IMR-90 (cell line): ENCODE measurements at regions not wholly inside any gene's neighbourhood (a gene's known extent, or its start where the extent isn't known, plus 50 kb on each side); places are given as distances from the start of the nearest gene placed in this dataset.

Experiments used
- ATAC-seq: fragments of 200-7000 bp; cut with Tn5 transposase; 2 replicates; pipeline ENCODE4 v1.9.1; 2020; ENCODE audit warnings: low read depth, mild to moderate bottlenecking, moderate library complexity
- BruUV-seq: library from RNA; stranded (reverse); fragments of 400-500 nt; replicated peaks from 2 replicates; lab custom pipeline; 2021; lab: Mats Ljungman, UMichigan
- CTCF ChIA-PET: fragments of 300-600 bp; formaldehyde crosslinking; extraction: SDS; loops from one replicate; lab custom pipeline; 2021; ENCODE audit warnings: antibody characterized with exemption; lab: Yijun Ruan, JAX
- POLR2A ChIA-PET: fragments of 300-600 bp; sonication (Branson Sonifier 250); formaldehyde crosslinking; loops from one replicate; lab custom pipeline; 2022; ENCODE audit warnings: antibody characterized with exemption; ENCODE audit not compliant: unreplicated experiment; lab: Charles Lee
- DNase-seq: peaks from one replicate; pipeline ENCODE4 v3.0.0; 2013
- H2AFZ ChIP-seq: replicated peaks from 2 replicates; pipeline ENCODE3; 2013; ENCODE audit warnings: low read length, mild to moderate bottlenecking; ENCODE audit not compliant: poor library complexity
- H2AK5ac ChIP-seq: 2 replicates; pipeline ENCODE4 v1.6.1; 2013; ENCODE audit warnings: low read depth, low read length, inconsistent platforms
- H2AK9ac ChIP-seq: replicated peaks from 2 replicates; pipeline ENCODE3; 2013; ENCODE audit warnings: mild to moderate bottlenecking, low read depth, low read length, moderate library complexity; ENCODE audit not compliant: poor library complexity
- H2BK120ac ChIP-seq: 2 replicates; pipeline ENCODE4 v1.6.1; 2013; ENCODE audit warnings: low read depth, low read length, inconsistent platforms
- H2BK15ac ChIP-seq: 3 replicates; pipeline ENCODE4 v1.6.1; 2013; ENCODE audit warnings: low read depth, low read length, inconsistent platforms
- H2BK20ac ChIP-seq: 2 replicates; pipeline ENCODE4 v1.6.1; 2013; ENCODE audit warnings: low read depth, mild to moderate bottlenecking, inconsistent platforms, low read length, moderate library complexity
- H2BK5ac ChIP-seq: 2 replicates; pipeline ENCODE4 v1.6.1; 2013; ENCODE audit warnings: mild to moderate bottlenecking, low read depth, low read length, inconsistent platforms; ENCODE audit not compliant: poor library complexity, severe bottlenecking
- H3K14ac ChIP-seq: replicated peaks from 2 replicates; pipeline ENCODE4 v1.6.1; 2013; ENCODE audit warnings: low read depth, low read length, inconsistent platforms
- H3K18ac ChIP-seq: 2 replicates; pipeline ENCODE4 v1.6.1; 2013; ENCODE audit warnings: low read depth, low read length, control low read depth
- H3K23ac ChIP-seq: 2 replicates; pipeline ENCODE4 v1.6.1; 2013; ENCODE audit warnings: low read depth, low read length, inconsistent platforms
- H3K27ac ChIP-seq: 2 replicates; pipeline ENCODE4 v1.5.1; 2013; ENCODE audit warnings: mild to moderate bottlenecking, control low read depth, low read length; ENCODE audit not compliant: insufficient read depth
- H3K27me3 ChIP-seq: 2 replicates; pipeline ENCODE4 v1.6.1; 2013; ENCODE audit warnings: low read length; ENCODE audit not compliant: control insufficient read depth, insufficient read depth
- H3K36me3 ChIP-seq: 2 replicates; pipeline ENCODE4 v1.6.1; 2013; ENCODE audit warnings: low read length, mixed read lengths; ENCODE audit not compliant: control insufficient read depth, insufficient read depth
- H3K4ac ChIP-seq: 2 replicates; pipeline ENCODE4 v1.6.1; 2013; ENCODE audit warnings: low read depth, low read length, inconsistent platforms
- H3K4me1 ChIP-seq: 2 replicates; pipeline ENCODE4 v1.6.1; 2013; ENCODE audit warnings: low read length, mixed read lengths; ENCODE audit not compliant: control insufficient read depth, insufficient read depth
- H3K4me2 ChIP-seq: 2 replicates; pipeline ENCODE4 v1.6.1; 2013; ENCODE audit warnings: low read depth, mild to moderate bottlenecking, control low read depth, low read length, moderate library complexity
- H3K4me3 ChIP-seq: 2 replicates; pipeline ENCODE4 v1.5.1; 2013; ENCODE audit warnings: low read depth, mild to moderate bottlenecking, control low read depth, low read length, moderate library complexity; ENCODE audit not compliant: insufficient read depth
- H3K56ac ChIP-seq: 2 replicates; pipeline ENCODE4 v1.6.1; 2013; ENCODE audit warnings: low read length, inconsistent platforms; ENCODE audit not compliant: insufficient read depth; ENCODE audit errors: extremely low read depth
- H3K79me1 ChIP-seq, 2 experiments: 2 replicates each; pipeline ENCODE4 v1.6.1; 2013; ENCODE audit warnings: low read length in 2 of 2, inconsistent platforms in 1 of 2, low read depth in 1 of 2
- H3K9ac ChIP-seq: 2 replicates; pipeline ENCODE4 v1.6.1; 2013; ENCODE audit warnings: low read depth, low read length, control low read depth
- H3K9me1 ChIP-seq: 2 replicates; pipeline ENCODE4 v1.6.1; 2013; ENCODE audit warnings: low read length, inconsistent platforms; ENCODE audit not compliant: insufficient read depth
- H3K9me3 ChIP-seq: 2 replicates; pipeline ENCODE4 v1.6.1; 2013; ENCODE audit warnings: low read length; ENCODE audit not compliant: control insufficient read depth, insufficient read depth
- H4K20me1 ChIP-seq: 2 replicates; pipeline ENCODE4 v1.6.1; 2013; ENCODE audit warnings: low read length, inconsistent platforms; ENCODE audit not compliant: insufficient read depth
- H4K5ac ChIP-seq: 2 replicates; pipeline ENCODE4 v1.6.1; 2013; ENCODE audit warnings: mild to moderate bottlenecking, low read depth, low read length, control low read depth
- H4K8ac ChIP-seq, 2 experiments: 2 replicates each; pipeline ENCODE4 v1.6.1; 2013; ENCODE audit warnings: low read depth in 2 of 2, low read length in 2 of 2, control low read depth in 1 of 2, inconsistent platforms in 1 of 2
- H4K91ac ChIP-seq: 2 replicates; pipeline ENCODE4 v1.6.1; 2013; ENCODE audit warnings: low read depth, low read length, inconsistent platforms; ENCODE audit not compliant: insufficient read depth
- BHLHE40 ChIP-seq: fragments of 150-350 bp; IDR thresholded peaks from 2 replicates; pipeline ENCODE4 v1.6.1; 2016; ENCODE audit warnings: mild to moderate bottlenecking, low read depth, low read length
- CHD1 ChIP-seq: IDR thresholded peaks from 2 replicates; pipeline ENCODE4 v1.6.1; 2012; ENCODE audit warnings: low read depth, low read length, improper control_type of control experiment
- FOS ChIP-seq: fragments of 150-350 bp; IDR thresholded peaks from 2 replicates; pipeline ENCODE4 v1.6.1; 2016; ENCODE audit warnings: low read depth, low read length
- MAZ ChIP-seq: IDR thresholded peaks from 2 replicates; pipeline ENCODE4 v1.6.1; 2012; ENCODE audit warnings: low read depth, mild to moderate bottlenecking, low read length, improper control_type of control experiment, moderate library complexity, borderline replicate concordance
- MXI1 ChIP-seq: IDR thresholded peaks from 2 replicates; pipeline ENCODE4 v1.6.1; 2012; ENCODE audit warnings: low read depth, mild to moderate bottlenecking, low read length, moderate library complexity, borderline replicate concordance
- NFE2L2 ChIP-seq: fragments of 150-350 bp; IDR thresholded peaks from 2 replicates; pipeline ENCODE4 v1.6.1; 2016; ENCODE audit warnings: low read depth, mild to moderate bottlenecking, low read length
- POLR2A ChIP-seq: IDR thresholded peaks from 2 replicates; pipeline ENCODE4 v1.6.1; 2012; ENCODE audit warnings: mild to moderate bottlenecking, low read depth, low read length
- WGBS, 2 experiments: methylation state at CpG; one replicate each; pipeline versions ENCODE4 v1.1.5 to v1.1.7; 2013; ENCODE audit warnings: missing lambda C conversion rate in 2 of 2; ENCODE audit not compliant: insufficient read length in 1 of 2; ENCODE audit errors: extremely low coverage in 2 of 2; 5-methylcytosine and 5-hydroxymethylcytosine counted together
- dilution Hi-C: fragments of 300-500 bp; cut with HindIII; formaldehyde crosslinking; loops from one replicate; pipeline ENCODE4 v1.14.3; 2018; ENCODE audit warnings: low sequenced_read_pairs; ENCODE audit not compliant: unreplicated experiment
- in situ Hi-C: fragments of 300-500 bp; cut with MboI; formaldehyde crosslinking; loops from 3 replicates; pipeline ENCODE4 v1.14.3; 2019; ENCODE audit warnings: low sequenced_read_pairs, inconsistent platforms, mixed read lengths
- intact Hi-C: fragments of 100-400 bp; cut with micrococcal nuclease; formaldehyde crosslinking; loops from 2 replicates; pipeline ENCODE4 v1.10.0; 2022
- TF ChIP-seq, protein P1 (sequence below): conservative IDR thresholded peaks from 2 replicates; pipeline ENCODE4 v1.5.1; 2012; ENCODE audit warnings: mild to moderate bottlenecking, low read depth, low read length, improper control_type of control experiment

DNA sequence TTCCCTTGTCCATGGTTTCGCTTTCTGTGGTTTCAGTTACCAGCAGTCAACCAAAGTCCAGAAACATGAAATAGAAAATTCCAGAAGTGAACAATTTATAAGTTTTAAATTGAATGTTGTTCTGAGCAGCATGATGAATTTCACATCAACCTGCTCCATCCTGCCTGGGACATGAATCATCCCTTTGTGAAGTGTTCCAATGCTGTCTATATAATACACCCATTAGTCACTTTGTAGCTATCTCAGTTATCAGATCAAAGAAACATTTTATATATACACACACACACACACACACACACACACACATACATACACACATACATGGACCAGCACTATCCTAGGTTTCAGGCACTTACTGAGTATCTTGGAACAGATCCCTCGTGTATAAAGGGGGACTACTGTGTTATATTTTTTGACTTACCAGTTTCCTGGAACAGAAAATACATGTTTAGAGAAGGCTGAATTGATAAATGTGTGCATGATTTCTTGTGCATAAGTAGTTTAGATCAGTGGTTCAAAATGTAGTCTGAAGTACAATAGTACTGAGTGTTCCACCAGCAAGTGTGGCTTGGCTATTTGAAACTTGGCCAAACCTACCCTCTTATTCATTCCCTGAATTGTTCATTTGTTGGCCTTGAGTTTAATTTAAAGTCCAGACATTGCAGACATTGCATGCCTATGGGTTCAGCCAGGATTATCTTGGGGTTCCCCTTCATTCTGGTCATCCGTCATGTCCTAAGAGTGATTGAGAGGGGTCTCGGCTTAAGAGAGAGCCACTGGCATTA is 510.0 kb downstream of the GADD45G start:
- Histone ChIP-seq H3K9me1 (no peaks in the 10 kb centered on the region), H2BK120ac (no peak overlapping the region), H3K18ac (no peak overlapping the region), H4K5ac (no peak overlapping the region), H3K9me3 (no peaks in the 10 kb centered on the region), H2BK20ac (no peak overlapping the region), H3K79me1 (no peaks in the 10 kb centered on the region), H4K91ac (no peak overlapping the region), H4K8ac (no peak overlapping the region), H2AFZ (no peak overlapping the region), H3K14ac (no peak overlapping the region), H2AK5ac (no peak overlapping the region), H2BK5ac (no peak overlapping the region), H4K20me1 (no peaks in the 10 kb centered on the region), H3K27me3 (no peaks in the 10 kb centered on the region), H3K4me3 (no peak overlapping the region), H3K36me3 (no peaks in the 10 kb centered on the region), H2AK9ac (no peak overlapping the region), H3K27ac (no peak overlapping the region), H3K56ac (no peak overlapping the region), H3K9ac (no peak overlapping the region), H2BK15ac (no peak overlapping the region), H3K4ac (no peak overlapping the region), H3K4me2 (no peak overlapping the region), H3K23ac (no peak overlapping the region), H3K4me1 (no peaks in the 10 kb centered on the region)
- intact Hi-C loops, result no loop called here
- dilution Hi-C loops, result no loop called here
- no CpG with 5 or more reads among the region's 4 CpGs for WGBS, 2 experiments
- in situ Hi-C loops, result no loop called here
- TF ChIP-seq MXI1 (no peak), FOS (no peak), POLR2A (no peak), NFE2L2 (no peak), BHLHE40 (no peak), CHD1 (no peak), MAZ (no peak)
- TF ChIP-seq, protein P1, sequence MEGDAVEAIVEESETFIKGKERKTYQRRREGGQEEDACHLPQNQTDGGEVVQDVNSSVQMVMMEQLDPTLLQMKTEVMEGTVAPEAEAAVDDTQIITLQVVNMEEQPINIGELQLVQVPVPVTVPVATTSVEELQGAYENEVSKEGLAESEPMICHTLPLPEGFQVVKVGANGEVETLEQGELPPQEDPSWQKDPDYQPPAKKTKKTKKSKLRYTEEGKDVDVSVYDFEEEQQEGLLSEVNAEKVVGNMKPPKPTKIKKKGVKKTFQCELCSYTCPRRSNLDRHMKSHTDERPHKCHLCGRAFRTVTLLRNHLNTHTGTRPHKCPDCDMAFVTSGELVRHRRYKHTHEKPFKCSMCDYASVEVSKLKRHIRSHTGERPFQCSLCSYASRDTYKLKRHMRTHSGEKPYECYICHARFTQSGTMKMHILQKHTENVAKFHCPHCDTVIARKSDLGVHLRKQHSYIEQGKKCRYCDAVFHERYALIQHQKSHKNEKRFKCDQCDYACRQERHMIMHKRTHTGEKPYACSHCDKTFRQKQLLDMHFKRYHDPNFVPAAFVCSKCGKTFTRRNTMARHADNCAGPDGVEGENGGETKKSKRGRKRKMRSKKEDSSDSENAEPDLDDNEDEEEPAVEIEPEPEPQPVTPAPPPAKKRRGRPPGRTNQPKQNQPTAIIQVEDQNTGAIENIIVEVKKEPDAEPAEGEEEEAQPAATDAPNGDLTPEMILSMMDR, result no peak
- POLR2A ChIA-PET, result no interaction called here
- CTCF ChIA-PET, result no interaction called here
- no peak for DNase-seq
- BruUV-seq, result no TSS peak
- ATAC-seq, result no peak
